Endothelial cell (in vitro differentiated cells): ENCODE measurements at regions not wholly inside any gene's neighbourhood (a gene's known extent, or its start where the extent isn't known, plus 50 kb on each side); places are given as distances from the start of the nearest gene placed in this dataset.

Source experiments
- DNase-seq: peaks from one replicate; pipeline ENCODE4 v3.0.0; 2021; ENCODE audit warnings: low spot score
- H3K27ac Mint-ChIP-seq: one replicate; pipeline ENCODE4 v1.8.0; 2021; ENCODE audit warnings: mixed read lengths, inconsistent platforms; ENCODE audit not compliant: unreplicated experiment
- H3K27me3 Mint-ChIP-seq: one replicate; pipeline ENCODE4 v1.8.0; 2021; ENCODE audit warnings: mild to moderate bottlenecking, moderate library complexity, mixed read lengths, inconsistent platforms; ENCODE audit not compliant: unreplicated experiment
- H3K36me3 Mint-ChIP-seq: one replicate; pipeline ENCODE4 v1.8.0; 2021; ENCODE audit warnings: mild to moderate bottlenecking, low read depth, mixed read lengths, inconsistent platforms; ENCODE audit not compliant: unreplicated experiment
- H3K4me1 Mint-ChIP-seq: one replicate; pipeline ENCODE4 v1.8.0; 2021; ENCODE audit warnings: mild to moderate bottlenecking, mixed read lengths, inconsistent platforms; ENCODE audit not compliant: unreplicated experiment
- H3K4me3 Mint-ChIP-seq: one replicate; pipeline ENCODE4 v1.8.0; 2021; ENCODE audit warnings: mild to moderate bottlenecking, mixed read lengths, inconsistent platforms; ENCODE audit not compliant: unreplicated experiment
- H3K9me3 Mint-ChIP-seq: one replicate; pipeline ENCODE4 v1.8.0; 2021; ENCODE audit warnings: mixed read lengths, inconsistent platforms; ENCODE audit not compliant: unreplicated experiment
- CTCF ChIP-seq: fragments of 200-600 bp; sonication (generic); IDR thresholded peaks from one replicate; pipeline ENCODE4 v1.5.0; 2021; ENCODE audit warnings: antibody characterized with exemption; ENCODE audit not compliant: unreplicated experiment

DNA sequence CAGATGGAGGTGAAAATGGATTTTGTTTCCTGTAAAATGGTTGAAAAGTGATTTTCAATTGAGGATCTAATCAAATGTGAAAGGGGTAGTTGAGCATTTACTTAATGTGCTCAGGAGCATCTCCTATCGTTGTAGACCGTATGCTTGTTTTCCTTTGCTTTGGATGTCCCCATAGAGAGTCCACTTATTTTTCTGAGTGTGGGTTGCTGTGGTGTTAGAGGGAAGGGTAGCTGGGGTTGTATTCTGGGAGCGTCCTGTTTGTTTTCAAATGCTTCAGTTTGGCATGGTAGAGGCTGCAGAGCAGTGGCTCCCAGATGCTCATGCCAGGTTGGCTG, 154.1 kb downstream of the MAT2B start:
- no peak for TF ChIP-seq CTCF
- Mint-ChIP-seq H3K27ac (no peak overlapping the region), H3K36me3 (no peaks in the 10 kb centered on the region), H3K9me3 (no peaks in the 10 kb centered on the region), H3K4me3 (no peak overlapping the region), H3K4me1 (no peaks in the 10 kb centered on the region), H3K27me3 (peaks cover 1% of the 10 kb centered on the region)
- no peak for DNase-seq

- no peaks in the 10 kb centered on the region for H3K9me3 Mint-ChIP-seq
- no peaks in the 10 kb centered on the region for H3K4me1 Mint-ChIP-seq
- DNase-seq: no peak
- H3K4me3 Mint-ChIP-seq: no peak overlapping the region
- no peak overlapping the region for H3K27ac Mint-ChIP-seq
- peaks cover 1% of the 10 kb centered on the region for H3K27me3 Mint-ChIP-seq
- TF ChIP-seq CTCF: no peak
- no peaks in the 10 kb centered on the region for H3K36me3 Mint-ChIP-seq
These were observed 155.1 kb downstream of the MAT2B start for GRCh38 chr5:163660486-163660885.

DNA sequence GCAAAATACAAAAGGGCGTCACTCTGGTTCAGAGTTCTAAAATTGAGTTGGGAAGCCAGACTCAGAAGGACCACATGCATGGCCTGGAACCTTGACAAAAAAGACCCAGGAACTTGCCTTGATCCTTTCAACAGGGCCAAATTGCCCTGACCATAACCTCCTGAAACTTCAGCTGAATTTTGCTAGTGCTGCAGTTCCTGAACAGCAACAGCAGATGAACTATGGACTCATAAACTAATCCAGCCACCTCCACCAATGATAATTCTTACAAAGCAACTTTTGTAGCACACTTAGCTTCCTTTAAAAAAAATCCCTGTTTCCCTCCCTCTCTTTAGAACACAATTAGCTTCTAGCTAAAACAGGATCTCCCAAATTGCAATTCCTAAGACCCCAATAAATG, 155.9 kb downstream of the MAT2B start:
- peaks cover 1% of the 10 kb centered on the region for H3K27me3 Mint-ChIP-seq
- H3K9me3 Mint-ChIP-seq: no peaks in the 10 kb centered on the region
- H3K4me3 Mint-ChIP-seq: no peak overlapping the region
- H3K27ac Mint-ChIP-seq: no peak overlapping the region
- no peak for TF ChIP-seq CTCF
- no peak for DNase-seq
- H3K36me3 Mint-ChIP-seq: no peaks in the 10 kb centered on the region
- H3K4me1 Mint-ChIP-seq: no peaks in the 10 kb centered on the region

DNA sequence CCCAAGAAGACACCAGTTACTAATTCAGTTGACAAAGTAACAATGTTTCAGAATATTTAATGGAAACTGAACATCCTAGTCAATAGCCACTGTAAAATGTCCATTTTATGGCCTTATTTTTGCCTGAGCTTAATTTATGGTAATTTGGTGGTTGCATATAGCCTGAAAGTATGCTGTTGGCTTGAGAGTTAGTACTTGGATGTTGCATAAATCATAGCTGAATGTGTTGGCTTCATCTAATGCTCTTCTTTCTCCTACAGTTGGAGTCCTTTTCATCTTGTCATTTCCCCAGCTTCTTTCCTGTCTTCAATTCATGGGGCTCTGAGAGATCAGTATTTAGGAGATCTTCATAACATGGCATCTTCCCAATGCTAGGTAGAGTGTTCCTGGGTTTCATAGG, 164.6 kb downstream of the MAT2B start:
- no peak overlapping the region for H3K27ac Mint-ChIP-seq
- no peak for DNase-seq
- no peaks in the 10 kb centered on the region for H3K27me3 Mint-ChIP-seq
- no peaks in the 10 kb centered on the region for H3K36me3 Mint-ChIP-seq
- no peak overlapping the region for H3K4me3 Mint-ChIP-seq
- no peaks in the 10 kb centered on the region for H3K4me1 Mint-ChIP-seq
- no peak for TF ChIP-seq CTCF
- no peaks in the 10 kb centered on the region for H3K9me3 Mint-ChIP-seq

DNA sequence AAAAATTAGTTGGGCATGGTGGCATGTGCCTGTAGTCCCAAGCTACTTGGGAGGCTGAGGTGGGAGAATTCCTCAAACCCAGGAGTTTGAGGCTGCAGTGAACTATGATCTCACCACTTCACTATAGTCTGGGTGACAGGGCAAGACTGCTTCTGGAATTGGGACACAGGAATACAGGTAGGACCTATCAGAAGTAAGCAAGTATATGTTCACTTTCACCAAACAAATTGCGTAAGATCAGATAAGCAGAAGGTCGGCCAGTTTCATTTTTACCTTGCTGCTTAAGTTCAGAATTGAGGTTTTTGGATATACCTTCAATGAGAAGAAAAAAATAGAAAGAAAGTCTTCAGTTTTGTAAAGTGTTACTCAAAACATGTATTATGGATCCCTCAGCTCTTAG, 171.7 kb downstream of the MAT2B start:
- TF ChIP-seq CTCF: no peak
- H3K4me1 Mint-ChIP-seq: no peaks in the 10 kb centered on the region
- no peak overlapping the region for H3K27ac Mint-ChIP-seq
- no peaks in the 10 kb centered on the region for H3K36me3 Mint-ChIP-seq
- no peak overlapping the region for H3K4me3 Mint-ChIP-seq
- H3K27me3 Mint-ChIP-seq: peaks cover 8% of the 10 kb centered on the region
- no peak for DNase-seq
- H3K9me3 Mint-ChIP-seq: no peaks in the 10 kb centered on the region
